DND-41 (cell line): ENCODE measurements at regions not wholly inside any gene's neighbourhood (a gene's known extent, or its start where the extent isn't known, plus 50 kb on each side); places are given as distances from the start of the nearest gene placed in this dataset.

Source experiments
- ATAC-seq: fragments of 200-7000 bp; cut with Tn5 transposase; 3 replicates; pipeline ENCODE4 v1.9.1; 2021; ENCODE audit warnings: low read depth; ENCODE audit not compliant: insufficient read depth
- DNase-seq: peaks from one replicate; pipeline ENCODE4 v3.0.0-alpha.2; 2020
- H2AFZ ChIP-seq: 2 replicates; pipeline ENCODE4 v1.6.0; 2012; ENCODE audit warnings: low read depth, low read length
- H3K27ac ChIP-seq: 2 replicates; pipeline ENCODE4 v1.5.1; 2012; ENCODE audit warnings: low read length, inconsistent platforms
- H3K27me3 ChIP-seq: fragments of 200-600 bp; sonication (generic); 2 replicates; pipeline ENCODE4 v1.6.0; 2012; ENCODE audit warnings: low read length, mild to moderate bottlenecking, inconsistent platforms; ENCODE audit not compliant: insufficient read depth, poor library complexity
- H3K36me3 ChIP-seq: 2 replicates; pipeline ENCODE4 v1.5.1; 2012; ENCODE audit warnings: low read length, inconsistent platforms; ENCODE audit not compliant: insufficient read depth
- H3K4me1 ChIP-seq: 2 replicates; pipeline ENCODE4 v1.5.1; 2012; ENCODE audit warnings: mild to moderate bottlenecking, low read length; ENCODE audit not compliant: insufficient read depth
- H3K4me2 ChIP-seq: 2 replicates; pipeline ENCODE4 v1.6.0; 2012; ENCODE audit warnings: mild to moderate bottlenecking, moderate library complexity, low read length, inconsistent platforms; ENCODE audit not compliant: insufficient read depth
- H3K4me3 ChIP-seq, 2 experiments: fragments of 200-600 bp in 1 of 2; shearing (Covaris generic) in 1 of 2; 2 replicates each; pipeline ENCODE4 v1.5.1; 2012 to 2016; ENCODE audit warnings: inconsistent platforms in 2 of 2, low read length in 2 of 2, mild to moderate bottlenecking in 2 of 2, low read depth in 1 of 2, moderate library complexity in 1 of 2
- H3K79me2 ChIP-seq: 2 replicates; pipeline ENCODE4 v1.6.0; 2012; ENCODE audit warnings: low read length, inconsistent platforms; ENCODE audit not compliant: insufficient read depth
- H3K9ac ChIP-seq: 2 replicates; pipeline ENCODE4 v1.6.0; 2012; ENCODE audit warnings: low read depth, mild to moderate bottlenecking, inconsistent platforms, low read length, moderate library complexity
- H3K9me3 ChIP-seq: 2 replicates; pipeline ENCODE4 v1.5.1; 2012; ENCODE audit warnings: low read length, moderate library complexity, mild to moderate bottlenecking, inconsistent platforms; ENCODE audit not compliant: insufficient read depth, severe bottlenecking
- H4K20me1 ChIP-seq: 2 replicates; pipeline ENCODE4 v1.6.0; 2012; ENCODE audit warnings: low read length; ENCODE audit not compliant: insufficient read depth
- EZH2 ChIP-seq: IDR thresholded peaks from 3 replicates; pipeline ENCODE4 v1.6.1; 2012; ENCODE audit warnings: borderline replicate concordance, low read depth, mild to moderate bottlenecking, moderate library complexity, low read length, inconsistent platforms; ENCODE audit not compliant: severe bottlenecking
- TF ChIP-seq, protein P1 (sequence below): IDR thresholded peaks from 2 replicates; pipeline ENCODE4 v1.5.1; 2012; ENCODE audit warnings: borderline replicate concordance, low read length, moderate library complexity, mild to moderate bottlenecking; ENCODE audit not compliant: poor library complexity, severe bottlenecking; ENCODE audit errors: extremely low read depth

DNA sequence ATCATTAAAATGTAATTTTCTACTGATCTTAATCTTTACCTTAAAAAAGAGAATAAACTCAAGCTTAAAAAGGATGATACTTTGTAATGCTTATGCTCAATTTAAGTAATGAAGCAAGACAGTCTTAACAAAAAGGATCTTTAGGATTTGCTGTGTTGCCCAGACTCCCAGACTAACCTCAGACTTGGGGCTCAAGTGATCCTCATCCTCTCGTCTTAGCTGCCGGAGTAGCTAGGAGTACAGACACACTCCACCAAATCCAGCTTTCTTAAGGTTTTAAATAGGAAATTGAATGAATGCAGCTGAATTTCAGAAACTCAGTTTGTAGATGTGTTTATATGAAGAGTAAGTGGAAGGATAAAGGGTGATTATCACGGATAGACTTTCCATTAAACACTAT is 400.5 kb upstream of the DAB2 start:
- Histone ChIP-seq H3K27me3 (no peaks in the 10 kb centered on the region), H3K79me2 (no peaks in the 10 kb centered on the region), H3K4me1 (no peaks in the 10 kb centered on the region), H4K20me1 (no peaks in the 10 kb centered on the region), H3K36me3 (no peaks in the 10 kb centered on the region), H3K9me3 (no peaks in the 10 kb centered on the region), H3K4me3 (no peak overlapping the region), H3K4me2 (no peak overlapping the region), H3K9ac (no peak overlapping the region), H2AFZ (no peak overlapping the region), H3K27ac (no peak overlapping the region)
- DNase-seq (no peak), ATAC-seq (no peak)
- TF ChIP-seq EZH2 = no peak
- TF ChIP-seq, protein P1, sequence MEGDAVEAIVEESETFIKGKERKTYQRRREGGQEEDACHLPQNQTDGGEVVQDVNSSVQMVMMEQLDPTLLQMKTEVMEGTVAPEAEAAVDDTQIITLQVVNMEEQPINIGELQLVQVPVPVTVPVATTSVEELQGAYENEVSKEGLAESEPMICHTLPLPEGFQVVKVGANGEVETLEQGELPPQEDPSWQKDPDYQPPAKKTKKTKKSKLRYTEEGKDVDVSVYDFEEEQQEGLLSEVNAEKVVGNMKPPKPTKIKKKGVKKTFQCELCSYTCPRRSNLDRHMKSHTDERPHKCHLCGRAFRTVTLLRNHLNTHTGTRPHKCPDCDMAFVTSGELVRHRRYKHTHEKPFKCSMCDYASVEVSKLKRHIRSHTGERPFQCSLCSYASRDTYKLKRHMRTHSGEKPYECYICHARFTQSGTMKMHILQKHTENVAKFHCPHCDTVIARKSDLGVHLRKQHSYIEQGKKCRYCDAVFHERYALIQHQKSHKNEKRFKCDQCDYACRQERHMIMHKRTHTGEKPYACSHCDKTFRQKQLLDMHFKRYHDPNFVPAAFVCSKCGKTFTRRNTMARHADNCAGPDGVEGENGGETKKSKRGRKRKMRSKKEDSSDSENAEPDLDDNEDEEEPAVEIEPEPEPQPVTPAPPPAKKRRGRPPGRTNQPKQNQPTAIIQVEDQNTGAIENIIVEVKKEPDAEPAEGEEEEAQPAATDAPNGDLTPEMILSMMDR = no peak

- ATAC-seq (no peak), DNase-seq (no peak)
- Histone ChIP-seq H3K4me3 (no peak overlapping the region), H3K4me2 (no peak overlapping the region), H3K79me2 (no peaks in the 10 kb centered on the region), H3K36me3 (no peaks in the 10 kb centered on the region), H4K20me1 (no peaks in the 10 kb centered on the region), H3K27ac (no peak overlapping the region), H3K4me1 (no peaks in the 10 kb centered on the region), H3K9ac (no peak overlapping the region), H3K27me3 (no peaks in the 10 kb centered on the region), H2AFZ (no peak overlapping the region), H3K9me3 (no peaks in the 10 kb centered on the region)
- TF ChIP-seq EZH2 = no peak
- TF ChIP-seq, protein P1 = no peak
Measured at GRCh38 chr5:39822020-39822419, 397.2 kb upstream of the DAB2 start.

- Histone ChIP-seq H3K4me1 (no peaks in the 10 kb centered on the region), H3K27ac (no peak overlapping the region), H3K9ac (no peak overlapping the region), H3K9me3 (no peaks in the 10 kb centered on the region), H3K4me3 (no peak overlapping the region), H3K79me2 (no peaks in the 10 kb centered on the region), H4K20me1 (no peaks in the 10 kb centered on the region), H3K36me3 (no peaks in the 10 kb centered on the region), H3K27me3 (no peaks in the 10 kb centered on the region), H2AFZ (no peak overlapping the region), H3K4me2 (no peak overlapping the region)
- ATAC-seq (no peak), DNase-seq (no peak)
- TF ChIP-seq, protein P1 = no peak
- no peak for TF ChIP-seq EZH2
Measured at GRCh38 chr5:39816866-39817265, 392.1 kb upstream of the DAB2 start.
